ENCODE measurements at regions not wholly inside any gene's neighbourhood (a gene's known extent, or its start where the extent isn't known, plus 50 kb on each side); places are given as distances from the start of the nearest gene placed in this dataset.
"Not testable (repeated sequence)": the region's sequence is repeated elsewhere in the genome, so short reads cannot be mapped to it uniquely, and the experiment has no call there.

- H3K4me1 ChIP-seq (ENCODE audit: control insufficient read depth, insufficient read depth, low read length); H3K27me3 ChIP-seq (ENCODE audit: control insufficient read depth in 1 of 2, insufficient read depth in 2 of 2, low read length in 2 of 2); H3K27ac ChIP-seq (ENCODE audit: low read length); H3K9me3 ChIP-seq (ENCODE audit: control insufficient read depth in 2 of 2, low read length in 2 of 2); H3K36me3 ChIP-seq (ENCODE audit: control insufficient read depth in 2 of 2, insufficient read depth in 2 of 2, low read length in 2 of 2); H3K9ac ChIP-seq (ENCODE audit: low read length in 2 of 2); H3K4me3 ChIP-seq (ENCODE audit: low read length in 2 of 2): not testable (repeated sequence)
Measured at GRCh38 chr13:31607531-31607930, 131.8 kb upstream of the RXFP2 start.

DNA sequence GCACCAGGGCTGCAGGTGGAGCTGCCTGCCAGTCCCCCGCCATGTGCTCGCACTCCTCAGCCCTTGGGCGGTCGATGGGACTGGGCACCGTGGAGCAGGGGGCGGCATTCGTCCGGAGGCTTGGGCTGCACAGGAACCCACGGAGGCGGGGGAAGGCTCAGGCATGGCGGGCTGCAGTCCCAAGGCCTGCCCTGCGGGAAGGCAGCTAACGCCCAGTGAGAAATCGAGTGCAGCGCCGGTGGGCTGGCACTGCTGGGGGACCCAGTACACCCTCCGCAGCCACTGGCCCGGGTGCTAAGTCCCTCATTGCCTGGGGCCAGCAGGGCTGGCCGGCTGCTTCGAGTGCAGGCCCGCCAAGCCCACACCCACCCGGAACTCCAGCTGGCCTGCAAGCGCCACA lies 130.5 kb upstream of the RXFP2 start:
- not testable (repeated sequence) for H3K27me3 ChIP-seq (ENCODE audit: control insufficient read depth in 1 of 2, insufficient read depth in 2 of 2, low read length in 2 of 2); H3K27ac ChIP-seq (ENCODE audit: low read length); H3K9ac ChIP-seq (ENCODE audit: low read length in 2 of 2); H3K4me3 ChIP-seq (ENCODE audit: low read length in 2 of 2); H3K36me3 ChIP-seq (ENCODE audit: control insufficient read depth in 2 of 2, insufficient read depth in 2 of 2, low read length in 2 of 2); H3K9me3 ChIP-seq (ENCODE audit: control insufficient read depth in 2 of 2, low read length in 2 of 2); H3K4me1 ChIP-seq (ENCODE audit: control insufficient read depth, insufficient read depth, low read length)

- H3K9ac ChIP-seq (ENCODE audit: low read length in 2 of 2): no peak overlapping the region
- no peaks in the 10 kb centered on the region for H3K36me3 ChIP-seq (ENCODE audit: control insufficient read depth in 2 of 2, insufficient read depth in 2 of 2, low read length in 2 of 2)
- no peak overlapping the region for H3K27ac ChIP-seq (ENCODE audit: low read length)
- H3K4me1 ChIP-seq (ENCODE audit: control insufficient read depth, insufficient read depth, low read length): no peaks in the 10 kb centered on the region
- no peak overlapping the region for H3K4me3 ChIP-seq (ENCODE audit: low read length in 2 of 2)
- peaks cover 3 to 5% of the 10 kb centered on the region in 2 donors for H3K9me3 ChIP-seq (ENCODE audit: control insufficient read depth in 2 of 2, low read length in 2 of 2)
- no peaks in the 10 kb centered on the region for H3K27me3 ChIP-seq (ENCODE audit: control insufficient read depth in 1 of 2, insufficient read depth in 2 of 2, low read length in 2 of 2)
Measured at GRCh38 chr13:31610270-31610998, 128.9 kb upstream of the RXFP2 start.

- Histone ChIP-seq H3K4me1 (ENCODE audit: control insufficient read depth, insufficient read depth, low read length) (no peaks in the 10 kb centered on the region), H3K4me3 (ENCODE audit: low read length in 2 of 2) (no peak overlapping the region), H3K9ac (ENCODE audit: low read length in 2 of 2) (no peak overlapping the region), H3K36me3 (ENCODE audit: control insufficient read depth in 2 of 2, insufficient read depth in 2 of 2, low read length in 2 of 2) (no peaks in the 10 kb centered on the region), H3K9me3 (ENCODE audit: control insufficient read depth in 2 of 2, low read length in 2 of 2) (peaks cover 3 to 5% of the 10 kb centered on the region in 2 donors), H3K27ac (ENCODE audit: low read length) (no peak overlapping the region), H3K27me3 (ENCODE audit: control insufficient read depth in 1 of 2, insufficient read depth in 2 of 2, low read length in 2 of 2) (no peaks in the 10 kb centered on the region)
Measured at GRCh38 chr13:31611214-31611613, 128.1 kb upstream of the RXFP2 start.

DNA sequence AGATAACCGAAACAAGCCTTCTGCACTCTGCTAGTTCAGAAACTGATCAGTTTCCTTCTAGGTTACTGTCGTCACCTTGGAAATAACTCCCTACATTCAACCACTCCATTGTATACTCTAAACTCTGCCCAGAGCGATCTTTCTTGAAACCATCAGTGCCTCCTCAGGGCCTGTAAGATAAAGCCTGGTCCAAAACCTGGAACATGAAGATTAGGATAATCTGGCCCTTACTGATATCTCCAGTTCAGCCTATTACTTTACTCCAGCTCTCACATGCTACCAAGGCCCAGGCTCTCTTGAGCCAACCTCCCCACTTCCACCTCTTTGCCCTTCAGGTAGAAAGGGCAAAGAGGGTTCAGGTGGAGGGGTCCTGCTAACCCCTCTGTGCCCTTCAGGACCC lies 125.3 kb upstream of the RXFP2 start:
- H3K4me3 ChIP-seq (ENCODE audit: low read length in 2 of 2): no peak overlapping the region
- H3K27ac ChIP-seq (ENCODE audit: low read length): no peak overlapping the region
- H3K4me1 ChIP-seq (ENCODE audit: control insufficient read depth, insufficient read depth, low read length): no peaks in the 10 kb centered on the region
- peaks cover 3 to 5% of the 10 kb centered on the region in 2 donors for H3K9me3 ChIP-seq (ENCODE audit: control insufficient read depth in 2 of 2, low read length in 2 of 2)
- H3K9ac ChIP-seq (ENCODE audit: low read length in 2 of 2): no peak overlapping the region
- H3K27me3 ChIP-seq (ENCODE audit: control insufficient read depth in 1 of 2, insufficient read depth in 2 of 2, low read length in 2 of 2): no peaks in the 10 kb centered on the region
- no peaks in the 10 kb centered on the region for H3K36me3 ChIP-seq (ENCODE audit: control insufficient read depth in 2 of 2, insufficient read depth in 2 of 2, low read length in 2 of 2)

- Histone ChIP-seq H3K9ac (ENCODE audit: low read length in 2 of 2) (no peak overlapping the region), H3K36me3 (ENCODE audit: control insufficient read depth in 2 of 2, insufficient read depth in 2 of 2, low read length in 2 of 2) (no peaks in the 10 kb centered on the region), H3K27ac (ENCODE audit: low read length) (no peak overlapping the region), H3K4me1 (ENCODE audit: control insufficient read depth, insufficient read depth, low read length) (no peaks in the 10 kb centered on the region), H3K4me3 (ENCODE audit: low read length in 2 of 2) (no peak overlapping the region), H3K9me3 (ENCODE audit: control insufficient read depth in 2 of 2, low read length in 2 of 2) (peaks cover 3 to 5% of the 10 kb centered on the region in 2 donors), H3K27me3 (ENCODE audit: control insufficient read depth in 1 of 2, insufficient read depth in 2 of 2, low read length in 2 of 2) (no peaks in the 10 kb centered on the region)
Measured at GRCh38 chr13:31614704-31615103, 124.6 kb upstream of the RXFP2 start.

DNA sequence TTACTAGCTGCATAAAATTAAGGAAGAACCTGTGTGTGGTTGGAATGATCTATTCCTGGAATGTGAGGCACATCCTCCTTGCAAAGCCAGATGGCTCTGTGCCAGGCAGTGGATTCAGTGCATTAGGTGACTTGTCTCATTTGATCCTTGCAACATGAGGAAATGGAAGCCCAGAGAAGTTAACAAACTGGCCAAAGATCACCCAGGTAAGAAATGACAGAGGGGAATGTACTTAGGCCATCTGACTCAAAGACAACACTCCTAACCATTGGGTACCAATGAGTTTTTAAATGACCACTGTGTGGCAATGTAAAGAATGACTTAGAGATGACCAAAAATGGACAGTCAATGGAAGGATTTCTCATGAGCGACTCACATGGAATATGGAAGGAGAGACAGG lies 114.2 kb upstream of the RXFP2 start:
- Histone ChIP-seq H3K27me3 (ENCODE audit: control insufficient read depth in 1 of 2, insufficient read depth in 2 of 2, low read length in 2 of 2) (no peaks in the 10 kb centered on the region), H3K4me3 (ENCODE audit: low read length in 2 of 2) (no peak overlapping the region), H3K4me1 (ENCODE audit: control insufficient read depth, insufficient read depth, low read length) (no peaks in the 10 kb centered on the region), H3K9ac (ENCODE audit: low read length in 2 of 2) (no peak overlapping the region), H3K27ac (ENCODE audit: low read length) (no peak overlapping the region), H3K9me3 (ENCODE audit: control insufficient read depth in 2 of 2, low read length in 2 of 2) (no peaks in the 10 kb centered on the region), H3K36me3 (ENCODE audit: control insufficient read depth in 2 of 2, insufficient read depth in 2 of 2, low read length in 2 of 2) (no peaks in the 10 kb centered on the region)

GRCh38 chr13:31627097-31627845 lies 112.1 kb upstream of the RXFP2 start:
- no peak overlapping the region for H3K9ac ChIP-seq (ENCODE audit: low read length in 2 of 2)
- H3K9me3 ChIP-seq (ENCODE audit: control insufficient read depth in 2 of 2, low read length in 2 of 2): no peaks in the 10 kb centered on the region
- H3K36me3 ChIP-seq (ENCODE audit: control insufficient read depth in 2 of 2, insufficient read depth in 2 of 2, low read length in 2 of 2): no peaks in the 10 kb centered on the region

DNA sequence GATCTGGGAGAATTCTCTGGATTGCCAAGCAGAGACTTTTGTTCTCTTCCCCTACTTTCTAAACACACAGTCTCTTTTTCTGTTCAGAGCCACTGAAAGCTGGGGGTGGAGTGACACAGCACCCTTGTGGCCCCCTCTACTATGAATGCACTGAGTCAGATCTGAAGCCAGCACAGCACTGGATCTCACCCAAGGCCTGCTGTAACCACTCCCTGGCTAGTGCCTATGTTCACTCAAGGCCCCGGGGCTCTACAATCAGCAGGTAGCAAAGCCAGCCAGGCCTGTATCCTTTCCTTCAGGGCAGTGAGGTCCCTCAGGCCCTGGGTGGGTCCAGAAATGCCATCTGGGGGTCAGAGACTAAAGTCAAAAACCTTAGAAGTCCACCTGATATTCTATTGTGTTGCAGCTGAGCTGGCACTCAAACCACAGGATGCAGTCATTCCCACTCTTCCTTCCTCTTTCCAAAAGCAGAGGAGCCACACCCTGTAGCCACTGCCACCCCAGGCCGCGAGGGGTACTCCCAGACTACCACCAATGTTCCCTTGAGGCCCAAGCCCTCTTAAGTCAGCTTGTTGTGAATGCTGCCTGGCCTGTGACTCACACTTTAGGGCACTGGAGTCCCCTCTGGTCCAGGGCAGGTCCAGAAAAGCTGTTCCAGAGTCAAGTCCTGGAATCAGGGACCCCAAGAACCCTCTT lies 110.1 kb upstream of the RXFP2 start:
- no peaks in the 10 kb centered on the region for H3K4me1 ChIP-seq (ENCODE audit: control insufficient read depth, insufficient read depth, low read length)
- H3K27ac ChIP-seq (ENCODE audit: low read length): no peak overlapping the region
- no peaks in the 10 kb centered on the region for H3K36me3 ChIP-seq (ENCODE audit: control insufficient read depth in 2 of 2, insufficient read depth in 2 of 2, low read length in 2 of 2)
- H3K9ac ChIP-seq (ENCODE audit: low read length in 2 of 2): no peak overlapping the region
- no peaks in the 10 kb centered on the region for H3K27me3 ChIP-seq (ENCODE audit: control insufficient read depth in 1 of 2, insufficient read depth in 2 of 2, low read length in 2 of 2)
- H3K9me3 ChIP-seq (ENCODE audit: control insufficient read depth in 2 of 2, low read length in 2 of 2): no peaks in the 10 kb centered on the region
- no peak overlapping the region for H3K4me3 ChIP-seq (ENCODE audit: low read length in 2 of 2)

More at GRCh38 chr13:31627097-31627845, 112.1 kb upstream of the RXFP2 start:
- H3K4me1 ChIP-seq (ENCODE audit: control insufficient read depth, insufficient read depth, low read length): no peaks in the 10 kb centered on the region
- H3K27ac ChIP-seq (ENCODE audit: low read length): no peak overlapping the region
- H3K27me3 ChIP-seq (ENCODE audit: control insufficient read depth in 1 of 2, insufficient read depth in 2 of 2, low read length in 2 of 2): no peaks in the 10 kb centered on the region
- H3K4me3 ChIP-seq (ENCODE audit: low read length in 2 of 2): no peak overlapping the region

DNA sequence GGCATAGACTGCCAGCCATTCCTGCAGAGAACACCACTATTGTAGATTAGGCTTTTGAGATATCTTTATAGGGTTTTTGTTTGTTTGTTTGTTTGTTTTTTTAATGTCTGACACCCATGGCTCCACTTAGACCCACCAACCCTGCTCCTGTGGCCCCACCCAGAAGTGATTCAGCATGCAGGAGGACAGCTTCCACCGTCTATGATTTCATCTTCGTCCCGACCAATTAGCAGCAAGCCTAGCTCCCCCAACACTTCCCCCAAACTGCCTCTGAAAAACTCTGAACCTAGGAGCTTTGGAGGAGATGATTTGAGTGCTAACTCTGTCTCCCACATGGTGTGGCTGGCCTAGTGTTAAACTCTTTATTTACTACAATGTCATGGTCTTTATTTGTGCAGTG lies 108.3 kb upstream of the RXFP2 start:
- H3K27me3 ChIP-seq (ENCODE audit: control insufficient read depth in 1 of 2, insufficient read depth in 2 of 2, low read length in 2 of 2): no peaks in the 10 kb centered on the region
- H3K9me3 ChIP-seq (ENCODE audit: control insufficient read depth in 2 of 2, low read length in 2 of 2): no peaks in the 10 kb centered on the region
- H3K4me3 ChIP-seq (ENCODE audit: low read length in 2 of 2): no peak overlapping the region
- no peak overlapping the region for H3K27ac ChIP-seq (ENCODE audit: low read length)
- no peak overlapping the region for H3K9ac ChIP-seq (ENCODE audit: low read length in 2 of 2)
- H3K36me3 ChIP-seq (ENCODE audit: control insufficient read depth in 2 of 2, insufficient read depth in 2 of 2, low read length in 2 of 2): no peaks in the 10 kb centered on the region
- H3K4me1 ChIP-seq (ENCODE audit: control insufficient read depth, insufficient read depth, low read length): no peaks in the 10 kb centered on the region

Data from stomach smooth muscle (tissue), 2 donors.